ENCODE measurements at regions not wholly inside any gene's neighbourhood (a gene's known extent, or its start where the extent isn't known, plus 50 kb on each side); places are given as distances from the start of the nearest gene placed in this dataset.
"Not testable (repeated sequence)": the region's sequence is repeated elsewhere in the genome, so short reads cannot be mapped to it uniquely, and the experiment has no call there.

DNA sequence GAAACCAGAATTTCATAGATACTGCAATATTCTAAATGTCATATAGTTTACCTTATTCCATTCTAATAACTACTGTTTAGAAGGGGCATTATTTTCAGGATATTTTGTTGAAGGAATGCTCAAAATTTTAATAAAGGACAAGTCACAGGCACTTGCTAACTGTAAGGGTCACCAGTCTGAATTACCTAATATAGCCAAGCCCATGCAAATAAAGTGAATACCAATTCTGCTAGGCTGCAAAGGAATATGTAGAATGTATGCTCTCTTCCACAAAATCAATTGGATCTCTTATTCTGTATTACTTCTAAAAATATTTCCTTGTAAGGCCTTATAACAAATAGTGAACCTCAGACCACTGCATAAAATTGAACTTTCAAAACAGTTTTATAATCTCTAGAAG is 52.3 kb upstream of the FAT4 start:
- DNase-seq, result no peak

DNA sequence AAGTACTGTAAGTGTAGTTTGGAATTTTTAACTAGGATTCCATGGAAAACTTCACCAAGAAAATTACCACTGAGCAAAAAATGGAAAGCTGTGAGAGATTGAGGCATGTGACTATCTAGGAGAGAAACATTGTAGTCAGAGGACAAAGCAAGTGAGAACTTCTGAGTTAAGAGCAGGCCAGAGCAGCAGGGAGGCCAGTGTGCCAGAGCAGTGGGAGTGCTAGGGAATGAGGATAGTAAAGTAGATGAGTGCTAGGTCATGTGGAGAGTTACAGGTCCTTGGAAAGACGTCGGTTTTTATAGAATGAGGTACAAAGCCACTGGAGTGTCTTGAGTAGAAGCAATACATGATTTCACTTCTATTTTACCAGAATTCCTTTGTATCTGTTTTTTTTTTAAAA is 52.7 kb upstream of the FAT4 start:
- DNase-seq, result no peak

DNA sequence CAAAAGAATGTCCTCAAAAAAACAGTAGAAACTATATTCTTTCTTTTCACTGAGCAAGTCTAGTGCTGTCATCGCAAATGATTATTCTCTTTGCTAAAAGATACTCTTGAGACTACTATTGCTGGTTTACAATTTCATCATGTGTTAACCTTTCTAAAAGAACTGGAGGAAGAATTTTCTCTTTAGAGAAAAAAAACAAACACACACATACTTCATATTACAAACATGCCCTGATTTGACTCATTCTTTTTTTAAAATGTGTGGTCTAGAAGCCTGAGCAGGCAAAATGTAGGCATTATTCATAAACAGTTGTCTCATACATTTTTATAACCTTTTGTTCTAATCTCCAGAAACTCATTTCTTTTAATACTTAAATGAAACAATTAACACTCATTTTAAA is 60.6 kb upstream of the FAT4 start:
- no peak for DNase-seq

DNA sequence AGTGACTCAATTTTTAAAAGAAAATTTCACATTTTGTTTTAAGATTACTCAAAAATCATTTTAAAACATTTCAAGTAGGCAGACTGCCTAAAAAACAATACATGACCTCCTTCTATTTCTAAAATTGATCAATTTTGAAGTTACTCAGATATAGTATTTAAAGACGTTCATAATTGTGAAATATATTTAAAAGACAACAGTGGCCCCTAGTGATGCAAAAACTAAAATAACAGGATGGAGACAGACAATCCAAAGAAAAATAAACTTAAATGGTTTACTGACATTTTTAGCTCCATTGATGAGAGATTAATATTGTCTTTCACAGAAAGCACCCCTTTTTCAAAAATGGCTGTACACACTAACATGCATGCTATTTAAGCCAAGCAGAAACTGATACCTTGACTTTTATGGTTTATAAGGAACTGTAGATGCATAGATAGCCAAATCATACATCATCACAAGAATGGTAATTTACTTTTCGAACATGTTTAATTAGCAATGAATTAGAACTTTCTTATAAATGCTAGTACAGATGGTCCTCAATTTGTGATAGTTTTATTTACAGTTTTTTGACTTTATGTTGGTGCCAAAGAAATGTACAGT is 69.8 kb upstream of the FAT4 start:
- peak in 1 of 51 donors; percentile 11 for DNase-seq

DNA sequence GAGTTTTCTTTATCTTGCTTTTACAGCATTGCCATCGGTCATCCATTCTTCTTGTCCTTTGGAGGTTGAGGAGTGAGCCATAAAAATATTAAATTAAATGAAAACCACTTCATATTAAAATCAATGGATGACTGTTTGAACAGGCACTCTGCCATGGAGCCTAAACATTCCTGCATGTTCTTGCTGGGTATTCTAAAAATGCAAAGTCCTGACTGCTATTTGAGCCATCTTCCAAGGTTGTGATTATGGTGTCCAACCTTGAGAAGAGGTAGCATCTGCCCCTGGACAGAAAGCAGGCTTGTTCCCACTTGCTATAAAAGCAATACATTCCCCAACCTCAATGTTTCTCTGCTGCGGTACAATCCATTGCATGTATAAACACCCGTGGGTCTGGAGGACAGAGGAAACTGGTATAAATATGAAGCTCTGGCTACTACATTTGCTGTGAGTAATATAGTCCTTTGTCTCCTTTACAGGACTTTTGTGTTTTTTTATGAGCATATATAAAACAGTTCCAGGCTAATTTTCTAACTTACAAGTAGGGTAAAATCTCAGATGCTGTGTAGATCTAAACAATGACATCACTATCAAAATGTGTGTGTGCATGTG is 70.9 kb upstream of the FAT4 start:
- no peak for DNase-seq

DNA sequence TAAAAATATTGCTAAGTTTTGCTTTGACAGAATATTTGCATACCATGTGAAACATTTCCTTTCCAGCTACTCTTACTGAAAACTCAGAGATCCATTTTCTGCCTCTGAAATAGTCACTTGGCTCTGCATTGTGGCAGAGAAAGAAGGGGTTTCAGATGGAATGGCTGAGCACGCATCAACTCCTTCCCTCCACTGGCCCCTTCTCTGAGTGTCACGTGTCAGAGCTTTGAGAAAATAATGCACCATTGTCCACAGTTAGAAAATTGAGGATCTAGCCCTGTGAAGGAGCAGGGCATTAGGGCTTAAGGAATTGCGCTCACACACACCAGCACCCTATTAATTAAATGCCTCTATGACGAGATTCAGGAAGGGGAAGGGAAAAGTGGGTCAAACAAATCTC is 78.8 kb upstream of the FAT4 start:
- DNase-seq, result peak in 3 of 51 donors; percentile 5 to 17 (median 9)

DNA sequence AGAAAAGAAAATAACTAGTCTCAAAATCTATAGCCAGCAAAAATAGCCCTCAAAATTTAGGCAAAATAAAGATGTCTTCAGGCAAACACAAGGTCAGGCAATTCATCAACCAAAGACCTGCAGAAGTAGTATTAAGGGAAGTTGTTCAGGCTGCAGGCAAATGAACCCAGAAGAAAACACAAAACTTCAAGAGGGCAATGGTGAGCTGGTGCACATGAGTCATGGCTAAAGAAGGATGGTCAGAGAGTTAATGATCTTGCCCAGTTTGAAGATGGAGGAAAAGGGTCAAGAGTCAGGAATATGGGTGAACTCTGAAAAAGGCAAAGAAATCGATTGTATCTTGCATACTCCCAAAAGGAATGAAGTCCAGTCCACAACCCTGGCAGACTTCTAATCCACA is 83.1 kb upstream of the FAT4 start:
- no peak for DNase-seq

DNA sequence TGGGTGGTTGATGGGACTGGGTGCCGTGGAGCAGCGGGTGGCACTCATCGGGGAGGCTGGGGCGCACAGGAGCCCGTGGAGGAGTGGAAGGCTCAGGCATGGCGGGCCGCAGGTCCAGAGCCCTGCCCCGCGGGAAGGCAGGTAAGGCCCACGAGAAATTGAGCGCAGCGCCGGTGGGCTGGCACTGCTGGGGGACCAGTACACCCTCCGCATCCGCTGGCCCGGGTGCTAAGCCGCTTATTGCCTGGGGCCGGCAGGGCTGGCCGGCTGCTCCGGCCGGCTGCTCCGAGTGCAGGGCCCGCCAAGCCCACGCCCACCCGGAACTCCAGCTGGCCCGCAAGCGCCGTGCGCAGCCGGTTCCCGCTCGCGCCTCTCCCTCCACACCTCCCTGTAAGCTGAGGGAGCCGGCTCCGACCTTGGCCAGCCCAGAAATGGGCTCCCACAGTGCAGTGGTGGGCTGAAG is 85.1 kb upstream of the FAT4 start:
- DNase-seq, result no peak

DNA sequence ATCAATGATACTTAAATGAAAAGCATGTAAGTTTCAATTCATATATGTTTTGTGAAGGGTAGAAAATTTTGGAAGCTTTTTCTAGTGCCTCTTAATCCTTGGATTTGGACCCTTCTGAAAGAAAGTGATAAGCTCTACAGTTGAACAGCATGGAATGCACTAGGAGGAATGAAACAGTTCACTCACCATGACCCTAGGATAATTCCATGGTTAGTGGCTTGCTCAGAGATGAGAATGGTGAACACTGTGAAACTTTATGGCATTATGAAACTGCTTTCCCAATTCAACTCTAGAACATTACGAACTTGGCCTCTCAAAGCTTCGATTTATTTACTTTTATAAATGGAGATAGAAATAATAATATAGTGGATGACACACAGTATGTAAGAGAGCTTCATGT is 88.9 kb upstream of the FAT4 start:
- no peak for DNase-seq

DNA sequence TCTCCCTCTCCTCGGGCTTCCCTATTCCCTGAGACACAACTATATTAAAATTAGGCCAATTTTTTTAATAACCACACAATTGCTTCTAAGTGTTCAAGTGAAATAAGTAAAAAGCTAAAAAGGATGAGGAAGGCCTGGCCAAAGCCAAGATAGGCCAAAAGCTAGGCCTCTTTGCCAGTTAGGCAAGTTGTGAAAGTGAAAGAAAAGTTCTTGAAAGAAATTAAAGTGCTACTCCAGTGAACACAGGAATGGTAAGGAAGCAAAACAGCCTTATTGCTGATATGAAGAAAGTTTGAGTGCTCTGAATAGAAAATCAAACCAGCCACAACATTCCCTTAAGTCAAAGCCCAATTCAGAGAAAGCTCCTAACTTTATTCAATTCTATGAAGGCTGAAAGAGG is 114.2 kb upstream of the FAT4 start:
- no peak for DNase-seq

DNA sequence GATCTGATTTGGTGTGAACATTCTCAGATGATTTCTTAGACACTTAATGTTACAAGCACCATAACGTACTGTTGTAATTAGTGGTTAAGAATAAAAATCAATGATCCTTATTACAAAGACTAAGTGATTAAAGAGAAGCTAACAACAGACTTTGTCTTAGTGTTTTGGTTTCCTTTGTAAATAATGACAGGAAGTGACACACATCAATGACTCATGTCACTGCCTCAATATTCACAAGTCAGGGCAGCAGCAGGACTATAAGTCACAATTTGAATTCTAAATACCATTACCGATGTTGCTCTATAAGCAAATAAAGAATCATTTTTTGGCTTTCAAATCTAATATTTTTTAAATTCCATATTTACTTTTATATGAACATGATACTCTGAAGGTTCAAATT is 115.8 kb upstream of the FAT4 start:
- no peak for DNase-seq

DNA sequence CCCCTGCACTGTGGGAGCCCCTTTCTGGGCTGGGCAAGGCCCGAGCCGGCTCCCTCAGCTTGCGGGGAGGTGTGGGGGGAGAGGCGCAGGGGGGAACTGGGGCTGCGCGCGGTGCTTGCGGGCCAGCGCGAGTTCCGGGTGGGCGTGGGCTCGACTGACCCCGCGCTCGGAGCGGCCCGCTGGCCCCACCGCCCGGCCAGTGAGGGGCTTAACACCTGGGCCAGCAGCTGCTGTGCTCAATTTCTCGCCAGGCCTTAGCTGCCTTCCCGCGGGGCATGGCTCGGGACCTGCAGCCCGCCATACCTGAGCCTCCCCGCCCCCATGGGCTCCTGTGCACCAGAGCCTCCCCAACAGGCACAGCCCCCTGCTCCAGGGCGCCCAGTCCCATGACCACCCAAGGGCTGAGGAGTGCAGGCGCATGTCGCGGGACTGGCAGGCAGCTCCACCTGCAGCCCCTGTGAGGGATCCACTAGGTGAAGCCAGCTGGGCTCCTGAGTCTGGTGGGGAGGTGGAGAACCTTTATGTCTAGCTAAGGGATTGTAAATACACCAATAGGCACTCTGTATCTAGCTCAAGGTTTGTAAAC is 122.8 kb upstream of the FAT4 start:
- DNase-seq, result not testable (repeated sequence)

DNA sequence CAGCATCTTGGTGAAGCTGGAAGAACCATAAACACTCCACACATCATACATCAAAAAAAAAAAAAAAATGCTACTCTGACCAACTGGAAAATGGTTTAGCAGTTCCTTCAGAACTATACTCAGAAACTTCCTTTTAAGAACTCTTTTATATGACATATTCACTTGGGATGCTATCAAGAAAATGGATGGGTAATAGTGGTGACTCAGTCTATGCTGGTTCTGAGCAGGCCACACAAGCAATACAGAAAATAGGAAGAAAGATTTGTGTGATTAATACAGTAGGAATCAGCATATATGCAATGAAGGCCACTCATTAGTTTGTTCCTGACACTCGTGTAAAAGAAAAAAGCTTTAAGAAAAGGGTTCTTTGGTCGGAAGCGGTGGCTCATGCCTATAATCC is 123.5 kb upstream of the FAT4 start:
- no peak for DNase-seq

DNA sequence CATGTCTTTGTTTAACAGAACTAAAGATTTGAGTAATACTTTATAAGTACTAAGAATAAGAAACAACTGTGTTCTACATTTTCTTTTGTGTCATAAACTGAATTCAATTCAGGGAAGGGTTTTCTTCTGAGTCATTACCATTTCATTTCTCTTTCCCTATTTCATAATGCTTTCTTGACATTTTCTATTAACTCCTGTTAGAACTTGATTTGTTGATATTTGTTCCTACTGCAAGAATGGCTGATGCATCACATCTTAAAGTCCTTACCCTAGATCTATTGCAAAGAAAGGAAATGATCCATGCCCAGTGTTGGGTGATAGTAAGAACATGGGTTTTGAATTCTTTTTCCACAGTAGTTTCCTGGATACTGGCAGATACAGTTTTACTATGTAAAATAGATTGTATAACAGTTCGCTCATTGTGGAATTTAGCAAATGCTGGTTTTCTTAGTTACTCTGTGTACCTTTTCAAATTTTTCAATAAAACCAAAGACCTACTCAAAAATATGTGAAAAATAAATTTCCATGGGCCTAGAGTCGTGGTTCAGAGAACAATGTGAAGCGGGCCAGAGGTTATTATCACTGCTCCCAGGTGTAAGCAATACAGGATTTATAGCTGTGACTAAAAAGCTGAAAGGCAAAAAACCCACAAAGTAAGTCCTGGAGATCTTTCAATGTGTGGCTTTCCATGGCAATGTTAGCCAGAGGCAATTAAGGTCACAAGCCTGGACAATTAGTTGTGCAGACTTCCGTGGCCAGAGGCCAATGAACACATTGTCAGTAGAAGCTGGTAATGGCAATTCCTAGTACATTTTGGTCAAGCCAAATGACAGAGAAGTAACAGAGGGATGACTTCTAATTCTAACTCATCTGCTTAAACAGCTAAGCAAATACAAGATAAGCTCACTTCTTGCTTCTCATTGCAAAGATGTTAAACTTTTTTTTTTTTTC is 127.3 kb upstream of the FAT4 start:
- peak in 2 of 51 donors; percentile 0 to 23 for DNase-seq

DNA sequence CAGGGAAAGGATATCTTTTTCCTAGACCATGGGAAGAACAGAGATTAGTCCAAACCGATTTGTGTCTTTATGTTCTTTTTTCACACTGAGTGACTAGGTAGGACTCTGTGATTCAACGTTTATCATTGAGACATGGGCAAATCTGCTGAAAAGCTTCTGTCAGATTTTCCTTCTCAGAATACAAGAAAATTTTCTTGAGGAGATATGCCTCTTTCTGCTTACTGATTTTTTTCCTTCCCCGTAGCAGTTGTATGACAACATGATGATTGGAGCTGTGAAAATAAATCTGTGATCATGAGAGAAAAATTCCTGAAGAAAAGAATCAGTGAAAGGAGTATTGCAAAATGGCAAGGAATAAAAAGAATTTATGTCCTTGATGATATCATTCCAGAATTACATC is 130.6 kb upstream of the FAT4 start:
- no peak for DNase-seq

DNA sequence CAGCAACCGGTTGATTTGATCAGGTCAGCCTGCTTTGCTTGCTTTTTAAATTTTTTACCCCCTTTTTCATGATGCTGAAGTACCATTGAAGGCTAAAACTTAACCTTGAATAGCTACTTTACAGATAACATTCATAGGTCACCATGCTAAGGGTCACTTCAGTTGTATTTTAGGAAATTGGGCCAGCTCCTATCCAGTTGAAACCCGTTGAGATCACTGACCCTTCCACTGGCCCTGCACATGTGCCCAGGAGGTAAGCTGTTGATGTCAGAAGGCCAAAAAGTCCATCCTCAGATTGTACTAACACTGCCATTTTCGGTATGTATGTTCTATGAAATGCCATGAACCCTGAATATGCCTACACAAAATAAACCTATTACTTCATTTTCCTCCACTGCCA is 133.0 kb upstream of the FAT4 start:
- no peak for DNase-seq

DNA sequence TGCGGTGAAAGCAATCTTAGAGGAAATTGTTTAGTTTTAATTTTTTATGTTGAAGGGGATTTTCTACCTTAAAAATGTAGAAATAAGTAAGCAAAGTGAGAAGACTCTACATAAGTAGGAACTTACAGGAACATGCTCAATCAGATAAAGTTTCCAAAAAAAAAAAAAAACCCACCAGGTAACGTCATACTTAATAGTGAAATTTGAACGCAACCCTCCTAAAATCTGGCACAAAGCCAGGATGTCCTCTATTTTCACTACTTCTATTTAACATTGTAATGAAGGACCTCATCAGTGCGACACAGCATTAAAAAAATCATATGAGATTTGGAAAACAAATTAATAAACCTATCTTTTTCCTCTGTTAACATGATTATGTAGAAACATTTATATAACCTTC is 135.0 kb upstream of the FAT4 start:
- DNase-seq, result no peak

DNA sequence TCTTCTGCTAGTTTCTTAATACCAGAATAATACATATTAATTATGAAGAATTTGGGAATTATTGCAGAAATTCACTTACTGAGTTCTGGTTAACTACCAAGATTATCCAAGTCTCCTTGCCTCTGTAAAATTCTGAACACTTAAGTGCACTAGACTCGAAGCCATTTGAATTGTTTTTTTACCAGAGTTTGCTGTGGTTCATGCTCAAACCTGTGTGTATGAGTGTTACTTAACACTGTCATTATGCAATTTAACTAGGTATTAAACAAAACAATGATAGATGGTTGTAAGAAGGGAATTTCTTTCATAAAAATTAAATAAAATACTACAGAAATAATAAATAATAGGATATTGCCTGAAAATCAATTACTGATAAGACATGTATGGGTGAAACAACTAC is 145.6 kb upstream of the FAT4 start:
- no peak for DNase-seq

DNA sequence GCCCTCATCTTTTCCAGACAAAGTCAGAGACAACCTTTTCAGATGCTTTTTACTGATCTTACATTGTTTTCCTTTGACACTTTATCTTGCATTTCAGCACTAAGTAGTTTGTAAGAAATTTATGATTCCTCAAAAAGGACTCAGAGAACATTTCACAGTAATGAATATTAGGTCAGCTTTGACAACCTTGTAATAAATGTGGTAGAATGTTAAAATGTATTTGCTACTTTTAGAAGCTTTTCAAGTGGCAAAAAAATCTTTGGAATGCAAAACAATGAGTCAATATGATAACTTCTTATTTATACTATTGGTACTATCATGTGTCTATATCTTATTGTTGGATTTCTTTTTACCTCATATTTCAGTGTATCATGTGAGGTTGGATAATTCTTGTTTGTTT is 146.2 kb upstream of the FAT4 start:
- no peak for DNase-seq

DNA sequence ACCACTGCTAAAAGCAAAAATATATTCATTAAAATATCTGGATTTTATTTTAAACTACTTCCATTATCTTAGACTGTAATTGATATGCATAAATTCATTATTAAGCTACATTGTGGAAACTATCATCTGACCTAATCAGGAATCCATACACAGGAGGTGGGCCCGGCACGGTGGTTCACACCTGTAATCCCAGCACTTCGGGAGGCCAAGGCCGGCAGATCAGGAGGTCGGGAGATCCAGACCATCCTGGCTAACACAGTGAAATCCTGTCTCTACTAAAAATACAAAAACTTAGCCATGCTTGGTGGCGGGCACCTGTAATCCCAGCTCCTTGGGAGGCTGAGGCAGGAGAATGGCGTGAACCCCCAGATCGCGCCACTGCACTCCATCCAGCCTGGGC is 148.7 kb upstream of the FAT4 start:
- DNase-seq, result not testable (repeated sequence)

DNA sequence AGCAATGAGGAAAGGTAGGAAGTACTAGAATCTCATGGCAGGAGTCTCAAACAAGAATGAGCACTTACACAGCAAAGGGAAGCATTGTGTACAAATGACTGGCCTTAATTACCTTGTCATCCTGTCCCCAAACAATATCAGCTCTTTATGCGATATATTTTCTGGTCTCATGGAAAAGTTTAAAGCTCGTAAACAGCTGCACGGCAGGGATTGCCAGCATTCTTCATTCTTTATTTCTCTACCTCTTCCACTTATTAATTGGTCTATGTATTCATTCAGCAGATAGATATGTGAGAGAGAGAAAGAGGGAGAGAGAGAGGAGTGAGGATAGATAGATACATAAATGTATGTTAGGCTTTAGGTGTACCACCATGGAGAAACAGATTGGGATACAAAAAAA is 155.8 kb upstream of the FAT4 start:
- no peak for DNase-seq

DNA sequence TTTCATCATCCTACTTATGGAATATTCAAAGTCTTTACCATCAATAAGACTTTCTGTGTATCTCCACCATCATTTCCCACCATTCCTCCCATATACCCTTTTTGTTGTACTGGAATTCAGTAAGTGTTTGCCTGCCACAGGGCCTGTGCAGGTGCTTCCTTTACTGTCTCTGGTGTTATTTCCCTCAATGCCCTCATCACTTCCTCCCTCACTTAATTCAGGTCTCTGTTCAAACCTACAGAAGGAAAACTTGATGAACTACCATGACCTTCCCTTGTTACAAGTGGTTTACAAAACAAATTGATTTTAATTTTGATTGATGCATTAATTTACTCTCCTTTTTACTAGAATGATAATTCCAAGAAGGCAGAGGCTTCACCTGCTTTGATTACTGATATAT is 159.5 kb upstream of the FAT4 start:
- no peak for DNase-seq
